B cell (primary cell): ENCODE measurements at regions not wholly inside any gene's neighbourhood (a gene's known extent, or its start where the extent isn't known, plus 50 kb on each side); places are given as distances from the start of the nearest gene placed in this dataset.

Source experiments
- ATAC-seq: fragments of 200-7000 bp; cut with Tn5 transposase; one replicate; pipeline ENCODE4 v1.10.0; 2021; ENCODE audit warnings: low read depth, mild to moderate bottlenecking, moderate number of reproducible peaks, moderate library complexity
- CTCF ChIA-PET: fragments of 350-600 bp; sonication (Branson Sonifier 250); formaldehyde crosslinking; loops from one replicate; lab custom pipeline; 2021; ENCODE audit warnings: antibody characterized with exemption, inconsistent platforms; lab: Charles Lee
- POLR2A ChIA-PET: fragments of 350-600 bp; sonication (Branson Sonifier 250); formaldehyde crosslinking; loops from one replicate; lab custom pipeline; 2021; ENCODE audit warnings: antibody characterized with exemption; lab: Charles Lee
- DNase-seq: peaks from one replicate; pipeline ENCODE4 v3.0.0; 2013
- H2AFZ ChIP-seq: 2 replicates; pipeline ENCODE4 v1.6.1; 2012; ENCODE audit warnings: mild to moderate bottlenecking, low read depth, low read length; ENCODE audit not compliant: insufficient read depth, poor library complexity, severe bottlenecking
- H3K27ac ChIP-seq, 2 donors: 1 replicate in 1 of 2; 2 replicates in 1 of 2; pipeline ENCODE4 v1.5.1; 2012 to 2013; ENCODE audit warnings: low read length in 2 of 2, mild to moderate bottlenecking in 2 of 2, moderate library complexity in 1 of 2
- H3K27me3 ChIP-seq, 4 experiments: fragments of 200-600 bp in 1 of 4; sonication (generic) in 1 of 4; replicated peaks in 1 of 4; 1 replicate in 2 of 4; 2 replicates in 2 of 4; pipeline versions ENCODE4 v1.6.1 to v1.7.0; 2013 to 2016; ENCODE audit warnings: low read length in 3 of 4, mild to moderate bottlenecking in 2 of 4, mixed read lengths in 1 of 4, moderate library complexity in 1 of 4; ENCODE audit not compliant: insufficient read depth in 4 of 4, control insufficient read depth in 3 of 4; ENCODE audit errors: control extremely low read depth in 1 of 4
- H3K36me3 ChIP-seq, 2 experiments: replicated peaks in 1 of 2; 1 replicate in 1 of 2; 2 replicates in 1 of 2; pipeline versions ENCODE4 v1.6.1 to v1.7.1; 2013; ENCODE audit warnings: low read length in 1 of 2; ENCODE audit not compliant: insufficient read depth in 2 of 2, control insufficient read depth in 1 of 2; ENCODE audit errors: control extremely low read depth in 1 of 2, extremely low read depth in 1 of 2
- H3K4me1 ChIP-seq, 2 donors: fragments of 200-600 bp in 1 of 2; sonication (generic) in 1 of 2; 1 replicate in 1 of 2; 2 replicates in 1 of 2; pipeline versions ENCODE4 v1.5.1 to v1.6.1; 2013 to 2017; ENCODE audit warnings: low read length in 2 of 2; ENCODE audit not compliant: control insufficient read depth in 2 of 2, insufficient read depth in 2 of 2
- H3K4me2 ChIP-seq: replicated peaks from 2 replicates; pipeline ENCODE3; 2012; ENCODE audit warnings: mild to moderate bottlenecking, low read depth, low read length; ENCODE audit not compliant: poor library complexity, severe bottlenecking
- H3K4me3 ChIP-seq, 5 experiments: fragments of 200-600 bp in 1 of 5; sonication (generic) in 1 of 5; 1 replicate in 3 of 5; 2 replicates in 2 of 5; pipeline versions ENCODE4 v1.5.1 to v1.7.0; 2011 to 2016; ENCODE audit warnings: low read length in 4 of 5, mild to moderate bottlenecking in 4 of 5, low read depth in 2 of 5, control low read depth in 1 of 5, moderate library complexity in 1 of 5; ENCODE audit not compliant: insufficient read depth in 1 of 5; ENCODE audit errors: control extremely low read depth in 1 of 5, extremely low read depth in 1 of 5
- H3K79me2 ChIP-seq: fragments of 200-600 bp; sonication (generic); one replicate; pipeline ENCODE4 v1.6.0; 2016; ENCODE audit warnings: low read length; ENCODE audit not compliant: control insufficient read depth, insufficient read depth
- H3K9ac ChIP-seq: fragments of 200-600 bp; sonication (generic); 2 replicates; pipeline ENCODE4 v1.6.1; 2017; ENCODE audit warnings: mild to moderate bottlenecking, low read length, moderate library complexity
- H3K9me3 ChIP-seq, 3 donors: one replicate each; pipeline versions ENCODE4 v1.6.1 to v1.7.1; 2013; ENCODE audit warnings: low read length in 2 of 3; ENCODE audit not compliant: control insufficient read depth in 2 of 3, insufficient read depth in 1 of 3; ENCODE audit errors: control extremely low read depth in 1 of 3
- H4K20me1 ChIP-seq: 2 replicates; pipeline ENCODE4 v1.6.0; 2012; ENCODE audit warnings: mild to moderate bottlenecking, low read length; ENCODE audit not compliant: insufficient read depth, control insufficient read depth, poor library complexity, severe bottlenecking
- H3K27ac Mint-ChIP-seq: one replicate; pipeline ENCODE4 v1.8.0; 2021; ENCODE audit warnings: mixed read lengths
- H3K27me3 Mint-ChIP-seq: one replicate; pipeline ENCODE4 v1.8.0; 2021; ENCODE audit warnings: mixed read lengths
- H3K4me1 Mint-ChIP-seq: one replicate; pipeline ENCODE4 v1.8.0; 2021; ENCODE audit warnings: mixed read lengths
- H3K4me3 Mint-ChIP-seq: one replicate; pipeline ENCODE4 v1.8.0; 2021; ENCODE audit warnings: mixed read lengths
- H3K9me3 Mint-ChIP-seq: one replicate; pipeline ENCODE4 v1.8.0; 2022; ENCODE audit warnings: mixed read lengths; ENCODE audit not compliant: insufficient read depth
- EZH2 ChIP-seq: IDR thresholded peaks from 2 replicates; pipeline ENCODE4 v1.6.1; 2012; ENCODE audit warnings: borderline replicate concordance, low read depth, mild to moderate bottlenecking, moderate library complexity, low read length; ENCODE audit not compliant: insufficient read depth, poor library complexity, severe bottlenecking
- WGBS: methylation state at CpG from one replicate; pipeline ENCODE4 v1.1.5; 2013; ENCODE audit warnings: missing lambda C conversion rate; ENCODE audit not compliant: insufficient coverage; 5-methylcytosine and 5-hydroxymethylcytosine counted together
- intact Hi-C: fragments of 100-400 bp; cut with micrococcal nuclease; formaldehyde crosslinking; loops from one replicate; pipeline ENCODE4 v1.10.0; 2022
- TF ChIP-seq, protein P1 (sequence below): fragments of 200-600 bp; IDR thresholded peaks from one replicate; pipeline ENCODE4 v1.8.0; 2022; ENCODE audit warnings: antibody characterized with exemption, mild to moderate bottlenecking

DNA sequence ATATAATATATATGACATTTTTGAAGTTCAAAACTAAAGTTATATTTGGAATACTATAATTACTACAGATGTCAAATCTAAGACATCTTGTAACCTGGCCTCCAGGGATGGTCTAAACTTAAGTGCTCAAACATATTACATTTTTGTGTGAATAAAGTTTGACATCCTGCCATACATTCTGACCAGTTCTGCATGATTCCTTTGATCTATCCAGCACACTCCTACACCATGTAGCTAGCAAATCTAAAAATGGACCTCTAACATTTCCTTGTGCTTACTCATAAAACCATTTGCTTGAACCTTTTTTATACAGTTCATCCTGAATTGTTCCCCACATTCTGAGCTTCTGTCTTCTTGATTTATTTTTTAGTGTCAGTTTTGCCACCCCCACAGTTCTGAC, 294.3 kb upstream of the ZNF804A start:
- Histone ChIP-seq H3K4me1 (no peaks in the 10 kb centered on the region), H3K4me2 (no peak overlapping the region), H3K27me3 (no peaks in the 10 kb centered on the region), H3K9ac (no peak overlapping the region), H3K27ac (no peak overlapping the region), H3K36me3 (no peaks in the 10 kb centered on the region), H3K79me2 (no peaks in the 10 kb centered on the region), H4K20me1 (no peaks in the 10 kb centered on the region), H2AFZ (no peak overlapping the region), H3K4me3 (no peak overlapping the region), H3K9me3 (no peaks in the 10 kb centered on the region)
- ATAC-seq (no peak), DNase-seq (no peak)
- intact Hi-C loops, result no loop called here
- TF ChIP-seq, protein P1, sequence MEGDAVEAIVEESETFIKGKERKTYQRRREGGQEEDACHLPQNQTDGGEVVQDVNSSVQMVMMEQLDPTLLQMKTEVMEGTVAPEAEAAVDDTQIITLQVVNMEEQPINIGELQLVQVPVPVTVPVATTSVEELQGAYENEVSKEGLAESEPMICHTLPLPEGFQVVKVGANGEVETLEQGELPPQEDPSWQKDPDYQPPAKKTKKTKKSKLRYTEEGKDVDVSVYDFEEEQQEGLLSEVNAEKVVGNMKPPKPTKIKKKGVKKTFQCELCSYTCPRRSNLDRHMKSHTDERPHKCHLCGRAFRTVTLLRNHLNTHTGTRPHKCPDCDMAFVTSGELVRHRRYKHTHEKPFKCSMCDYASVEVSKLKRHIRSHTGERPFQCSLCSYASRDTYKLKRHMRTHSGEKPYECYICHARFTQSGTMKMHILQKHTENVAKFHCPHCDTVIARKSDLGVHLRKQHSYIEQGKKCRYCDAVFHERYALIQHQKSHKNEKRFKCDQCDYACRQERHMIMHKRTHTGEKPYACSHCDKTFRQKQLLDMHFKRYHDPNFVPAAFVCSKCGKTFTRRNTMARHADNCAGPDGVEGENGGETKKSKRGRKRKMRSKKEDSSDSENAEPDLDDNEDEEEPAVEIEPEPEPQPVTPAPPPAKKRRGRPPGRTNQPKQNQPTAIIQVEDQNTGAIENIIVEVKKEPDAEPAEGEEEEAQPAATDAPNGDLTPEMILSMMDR, result no peak
- TF ChIP-seq EZH2, result no peak
- H3K9me3 Mint-ChIP-seq, result no peaks in the 10 kb centered on the region
- POLR2A ChIA-PET, result no interaction called here
- H3K27ac Mint-ChIP-seq, result no peak overlapping the region
- CTCF ChIA-PET, result no interaction called here
- H3K27me3 Mint-ChIP-seq, result no peaks in the 10 kb centered on the region
- H3K4me3 Mint-ChIP-seq, result no peak overlapping the region
- no peaks in the 10 kb centered on the region for H3K4me1 Mint-ChIP-seq

DNA sequence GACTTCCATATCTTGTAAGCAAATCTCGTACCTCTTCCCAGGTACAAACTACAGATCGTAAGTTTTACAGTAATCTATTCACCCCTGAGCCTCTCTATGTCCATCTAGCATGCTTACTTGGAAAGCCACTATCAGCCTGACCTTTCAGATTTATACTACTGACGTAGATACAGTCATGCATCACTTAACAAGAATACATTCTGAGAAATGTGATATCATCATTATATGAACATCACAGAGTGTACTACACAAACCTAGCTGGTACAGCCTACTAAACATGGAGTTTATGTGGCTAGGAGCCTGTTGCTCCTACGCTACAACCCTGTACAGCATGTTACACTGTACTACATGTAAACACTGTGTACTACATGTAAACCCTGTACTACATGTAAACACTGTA, 293.2 kb upstream of the ZNF804A start:
- ChIA-PET CTCF (no interaction called here), POLR2A (no interaction called here)
- ATAC-seq, result no peak
- no peak overlapping the region for H3K4me3 Mint-ChIP-seq
- TF ChIP-seq, protein P1, result no peak
- no peak for TF ChIP-seq EZH2
- H4K20me1 ChIP-seq, result no peaks in the 10 kb centered on the region
- H3K79me2 ChIP-seq, result no peaks in the 10 kb centered on the region
- DNase-seq, result no peak
- H2AFZ ChIP-seq, result no peak overlapping the region
- no peaks in the 10 kb centered on the region for H3K4me1 Mint-ChIP-seq
- H3K4me1 ChIP-seq, result no peaks in the 10 kb centered on the region
- H3K9me3 Mint-ChIP-seq, result no peaks in the 10 kb centered on the region
- no peak overlapping the region for H3K9ac ChIP-seq
- H3K27me3 Mint-ChIP-seq, result no peaks in the 10 kb centered on the region
- H3K9me3 ChIP-seq, result no peaks in the 10 kb centered on the region
- H3K27me3 ChIP-seq, result no peaks in the 10 kb centered on the region
- no peaks in the 10 kb centered on the region for H3K36me3 ChIP-seq
- H3K4me3 ChIP-seq, result no peak overlapping the region
- no peak overlapping the region for H3K27ac Mint-ChIP-seq
- no peak overlapping the region for H3K27ac ChIP-seq
- H3K4me2 ChIP-seq, result no peak overlapping the region
- WGBS, result 94% methylated on average over 2 of the region's 4 CpGs
- intact Hi-C loops, result no loop called here
